Activated CD8-positive, alpha-beta memory T cell treated with anti-CD3 and anti-CD28 coated beads, Interleukin-2, amount 50 U/mL, for 4 hours (primary cell): ENCODE measurements at regions not wholly inside any gene's neighbourhood (a gene's known extent, or its start where the extent isn't known, plus 50 kb on each side); places are given as distances from the start of the nearest gene placed in this dataset.
"Not testable (repeated sequence)": the region's sequence is repeated elsewhere in the genome, so short reads cannot be mapped to it uniquely, and the experiment has no call there.

Experiments
- DNase-seq: peaks from one replicate; pipeline ENCODE4 v3.0.0-alpha.2; 2020

DNA sequence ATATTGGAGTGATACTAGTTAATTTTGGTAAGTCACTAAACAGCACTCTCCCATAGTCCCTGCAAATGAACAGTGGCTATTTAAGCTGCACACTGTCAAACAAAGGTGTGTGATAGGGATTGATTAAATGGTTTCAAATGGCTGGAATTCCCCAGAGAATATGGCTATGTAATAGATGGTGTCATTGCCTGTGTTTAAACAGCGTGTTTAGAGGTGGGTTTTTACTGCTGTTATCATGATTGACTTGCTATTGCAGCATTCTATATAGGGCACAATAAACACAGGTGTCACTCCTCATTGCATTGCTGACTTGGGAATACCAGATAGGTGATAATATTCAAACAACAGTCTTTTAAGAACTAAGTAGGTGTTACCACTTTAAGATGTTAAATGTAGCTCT, 171.7 kb upstream of the MAN1A1 start:
- no peak for DNase-seq

DNA sequence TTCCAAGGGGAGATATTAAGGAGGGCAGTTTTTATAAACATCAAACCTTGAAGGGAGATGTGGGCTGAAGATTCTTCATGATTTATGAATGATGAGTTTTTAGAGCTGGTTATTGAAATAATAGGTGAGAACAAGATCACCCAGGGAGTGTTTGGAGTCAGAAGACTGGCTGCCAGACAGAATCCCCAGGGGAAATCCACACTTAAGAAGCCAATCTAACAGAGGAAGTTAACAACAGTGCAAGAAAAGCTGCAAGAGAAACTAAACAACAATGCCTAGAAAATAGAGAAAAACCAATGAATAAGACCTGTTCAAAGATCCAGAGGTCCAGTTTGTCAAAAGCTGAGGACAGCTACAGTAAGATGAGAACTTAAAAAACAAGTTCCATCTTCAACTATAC, 167.9 kb upstream of the MAN1A1 start:
- DNase-seq, result no peak

DNA sequence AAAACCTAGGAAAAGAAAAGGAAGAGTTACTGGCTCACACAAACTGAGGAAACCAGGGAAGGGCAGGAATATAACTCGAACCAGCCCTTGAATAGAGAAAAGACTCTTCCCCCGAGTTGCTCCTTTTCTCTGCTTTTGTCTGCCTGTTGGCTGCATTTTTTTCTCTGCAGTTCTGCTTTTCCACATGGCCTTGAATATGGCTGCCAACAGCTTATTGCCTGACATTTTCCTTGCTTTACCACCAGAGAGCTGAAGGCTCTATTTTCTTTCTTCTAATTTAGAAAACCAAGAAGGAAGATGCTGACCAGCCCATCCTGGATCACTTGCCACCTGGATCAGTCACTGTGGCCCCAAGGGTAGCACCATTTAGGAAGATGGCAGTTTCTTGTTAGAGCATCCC, 164.8 kb upstream of the MAN1A1 start:
- DNase-seq, result no peak

DNA sequence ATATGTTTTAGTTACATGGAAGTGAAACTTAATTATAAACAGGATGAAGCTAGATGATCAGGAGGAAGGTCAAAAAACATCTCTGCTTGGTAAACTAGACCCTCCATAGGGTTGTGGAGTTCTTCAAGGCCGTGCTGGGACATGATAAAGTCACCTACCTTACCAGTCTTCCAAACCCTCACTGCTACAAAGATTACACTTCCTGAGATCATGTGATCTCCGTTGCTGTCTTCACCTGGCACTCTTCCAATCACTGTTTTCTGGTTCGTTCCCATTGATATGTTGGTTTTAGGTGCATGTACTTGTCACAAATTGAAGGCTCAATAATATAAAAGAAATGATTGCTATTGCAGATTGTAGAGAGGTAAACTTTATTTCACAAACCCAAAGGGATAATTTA, 161.5 kb upstream of the MAN1A1 start:
- no peak for DNase-seq

DNA sequence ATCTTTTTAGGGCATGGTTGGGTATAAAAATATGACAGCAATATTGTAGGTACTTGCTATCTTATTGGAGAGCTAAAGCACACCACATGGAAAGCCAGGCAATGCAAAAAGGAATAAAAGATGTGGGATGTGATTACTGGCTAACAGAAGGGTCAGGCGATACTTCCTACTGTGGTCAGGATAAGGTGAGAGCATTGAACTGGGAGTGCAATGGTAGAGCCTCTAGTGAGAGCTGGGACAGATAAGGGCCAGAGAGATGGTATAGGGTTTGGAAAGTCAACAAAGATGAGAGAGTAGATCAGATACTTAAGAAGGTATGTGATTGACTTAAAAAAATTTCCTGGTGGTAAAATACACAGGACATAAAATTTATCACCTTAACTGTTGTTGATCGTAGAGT, 160.7 kb upstream of the MAN1A1 start:
- no peak for DNase-seq

DNA sequence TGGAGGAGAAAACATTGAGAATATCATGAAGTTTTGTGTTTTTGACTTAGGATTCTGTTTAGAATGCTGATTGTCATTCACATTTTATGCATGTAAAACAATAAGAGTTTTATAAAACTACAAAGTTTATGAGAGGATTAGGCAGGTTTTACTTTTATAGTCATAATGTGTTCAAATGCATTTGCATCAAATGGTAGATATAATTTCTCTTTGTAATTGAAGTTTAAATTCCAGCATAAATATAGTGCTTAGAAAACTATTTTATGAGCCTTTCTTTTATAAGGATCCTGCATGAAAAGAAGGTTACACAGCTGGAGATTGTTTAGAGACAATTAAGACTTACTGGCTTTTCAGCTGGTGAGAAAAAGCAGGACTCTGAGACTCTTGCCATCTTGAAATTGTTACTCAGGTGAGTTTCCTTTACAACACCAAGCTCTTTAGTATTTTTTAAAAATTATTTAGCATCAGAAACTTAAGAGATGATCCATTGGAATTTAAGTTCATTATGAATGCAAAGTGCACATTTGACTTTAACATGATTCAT, 157.1 kb upstream of the MAN1A1 start:
- no peak for DNase-seq

DNA sequence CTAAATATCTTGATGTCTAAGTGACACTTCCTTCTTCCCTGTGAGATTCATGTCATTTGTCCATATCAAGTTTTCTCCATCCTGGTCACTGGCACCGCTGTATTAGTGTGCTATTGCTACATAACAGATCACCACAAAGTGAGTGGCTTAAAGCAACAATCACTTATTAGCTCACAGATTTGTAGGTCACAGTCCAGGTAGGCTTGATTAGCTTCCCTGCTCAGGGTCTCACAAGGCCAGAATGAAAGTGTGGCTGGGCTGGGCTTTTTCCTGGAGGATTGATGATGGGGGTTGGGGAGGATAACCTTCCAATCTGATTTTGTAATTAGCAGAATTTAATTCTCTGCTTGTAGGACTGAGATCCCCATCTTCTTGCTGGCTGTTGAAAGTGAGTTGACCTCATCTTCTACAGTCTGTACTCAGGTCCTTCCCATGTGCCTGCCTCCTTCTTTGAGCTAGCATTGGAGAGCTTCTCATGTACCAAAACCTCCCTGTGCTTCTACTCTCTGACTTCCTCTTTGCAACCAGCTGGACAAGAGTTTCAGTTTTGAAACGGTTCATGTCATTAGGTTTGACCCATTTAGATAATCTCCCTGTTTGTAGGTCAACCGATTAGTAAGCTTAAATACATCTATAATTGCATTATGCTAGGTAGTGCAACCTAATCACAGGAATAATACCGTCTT, 152.4 kb upstream of the MAN1A1 start:
- DNase-seq, result no peak

DNA sequence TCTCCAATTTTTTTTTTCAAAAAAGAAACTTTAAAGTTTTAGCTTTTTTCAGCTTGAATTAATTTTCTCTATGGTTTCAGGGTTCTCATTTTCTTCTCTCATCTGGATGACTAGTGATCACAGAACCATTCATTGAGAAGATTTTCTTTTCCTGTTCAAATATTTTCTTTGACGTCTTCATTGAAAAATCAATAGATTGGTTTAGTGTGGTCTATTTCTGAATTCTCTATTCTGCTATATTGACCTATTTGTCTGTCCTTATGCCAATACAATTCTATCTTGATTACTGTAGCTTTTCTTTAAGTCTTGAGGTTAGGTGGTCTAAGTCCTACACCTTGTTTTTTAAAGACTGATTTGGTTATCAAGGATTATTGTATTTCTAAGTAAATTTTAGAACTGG, 150.2 kb upstream of the MAN1A1 start:
- DNase-seq, result no peak

DNA sequence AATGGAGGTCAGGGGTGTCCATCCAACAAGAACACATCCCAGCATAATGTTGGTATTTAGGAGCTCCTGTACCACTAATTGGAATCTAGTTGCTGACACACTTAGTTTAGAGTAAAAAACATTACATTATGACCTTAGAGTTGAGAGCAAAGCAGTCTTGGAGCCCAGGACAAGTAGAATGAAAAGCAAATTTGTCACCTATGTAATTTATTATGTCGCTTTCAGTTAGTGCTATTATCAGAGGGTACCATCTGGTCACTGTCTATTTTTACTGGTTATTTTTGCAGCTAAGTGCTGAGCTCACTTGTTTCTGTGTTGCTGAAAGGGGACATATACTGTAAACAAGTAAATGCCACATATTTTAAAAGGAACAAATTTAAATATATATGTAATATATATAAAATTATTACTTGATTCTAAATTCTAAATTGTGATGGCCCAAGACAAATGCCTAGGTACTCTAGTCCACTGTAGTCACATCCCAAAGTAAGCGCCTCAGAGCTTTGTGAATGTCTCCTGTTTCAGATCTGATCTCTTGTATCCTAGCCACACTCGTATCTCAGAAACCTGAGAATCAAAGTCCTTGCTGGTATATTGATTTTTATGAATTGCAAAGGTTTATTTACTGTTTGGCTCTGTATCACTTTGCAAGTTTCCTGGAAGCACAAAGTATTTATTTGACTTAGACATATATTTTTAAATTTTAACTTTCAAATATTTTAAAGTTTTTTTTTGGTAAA, 148.6 kb upstream of the MAN1A1 start:
- no peak for DNase-seq

DNA sequence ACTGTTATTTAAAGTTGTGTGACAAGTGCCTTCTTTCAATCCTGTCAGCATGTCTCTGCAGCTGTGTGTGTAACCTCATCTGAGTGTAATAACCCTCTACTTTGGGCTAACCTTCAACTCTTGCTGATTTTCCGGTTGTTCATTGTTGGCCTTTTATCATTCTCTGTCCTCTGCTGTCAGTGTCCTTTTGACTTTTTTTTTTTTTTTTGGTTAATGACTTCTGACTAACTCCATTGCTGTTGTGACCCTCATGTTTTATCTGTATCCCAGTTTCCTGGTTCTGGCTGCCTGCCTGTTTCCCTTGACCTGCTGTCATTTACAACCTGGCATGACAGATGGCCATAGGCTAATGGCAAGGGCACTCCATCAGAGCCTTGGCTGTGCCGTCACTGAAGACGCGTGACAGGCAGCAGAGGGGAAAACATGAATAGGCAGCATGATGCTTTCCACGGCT, 145.7 kb upstream of the MAN1A1 start:
- no peak for DNase-seq

DNA sequence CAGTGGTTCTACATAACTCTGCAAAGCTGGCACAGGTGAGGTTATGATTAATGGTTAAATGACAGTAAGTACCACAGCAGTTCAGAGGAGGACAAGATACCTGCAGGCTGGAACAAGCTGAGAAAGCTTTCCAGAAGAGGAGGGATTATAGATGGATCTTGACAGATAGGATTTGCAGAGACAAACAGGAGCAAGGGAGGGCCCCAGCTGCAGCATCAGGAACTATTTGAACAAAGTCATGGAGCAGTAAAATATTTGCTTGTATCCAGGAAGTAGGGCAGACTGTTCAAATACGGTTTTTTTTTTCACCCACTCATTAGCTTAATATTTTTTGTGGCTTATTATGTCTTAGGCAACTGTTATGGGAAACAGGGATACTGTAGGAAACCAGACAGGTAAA, 144.4 kb upstream of the MAN1A1 start:
- no peak for DNase-seq

DNA sequence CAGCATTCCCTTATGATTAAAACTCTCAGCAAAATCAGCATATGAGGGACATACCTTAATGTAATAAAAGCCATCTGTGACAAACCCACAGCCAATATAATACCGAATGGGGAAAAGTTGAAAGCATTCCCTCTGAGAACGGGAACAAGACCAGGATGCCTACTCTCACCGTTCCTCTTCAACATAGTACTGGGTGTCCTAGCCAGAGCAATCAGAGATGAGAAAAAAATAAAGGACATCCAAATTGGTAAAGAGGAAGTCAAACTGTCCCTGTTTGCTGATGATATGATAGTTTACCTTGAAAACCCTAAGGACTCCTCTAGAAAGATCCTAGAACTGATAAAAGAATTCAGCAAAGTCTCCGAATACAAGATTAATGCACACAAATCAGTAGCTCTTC, 141.6 kb upstream of the MAN1A1 start:
- not testable (repeated sequence) for DNase-seq

DNA sequence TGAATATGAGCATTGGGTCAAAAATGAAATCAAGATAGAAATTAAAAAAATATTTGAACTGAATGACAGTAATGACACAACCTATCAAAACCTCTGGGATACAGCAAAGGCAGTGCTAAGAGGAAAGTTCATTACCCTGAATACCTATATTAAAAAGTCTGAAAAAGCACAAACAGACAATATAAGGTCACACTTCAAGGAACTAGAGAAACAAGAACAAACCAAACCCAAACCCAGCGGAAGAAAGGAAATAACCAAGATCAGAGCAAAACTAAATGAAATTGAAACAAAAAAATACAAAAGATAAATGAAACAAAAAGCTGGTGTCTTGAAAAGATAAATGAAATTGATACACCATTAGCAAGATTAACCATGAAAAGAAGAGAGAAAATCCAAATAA, 140.5 kb upstream of the MAN1A1 start:
- DNase-seq, result not testable (repeated sequence)

DNA sequence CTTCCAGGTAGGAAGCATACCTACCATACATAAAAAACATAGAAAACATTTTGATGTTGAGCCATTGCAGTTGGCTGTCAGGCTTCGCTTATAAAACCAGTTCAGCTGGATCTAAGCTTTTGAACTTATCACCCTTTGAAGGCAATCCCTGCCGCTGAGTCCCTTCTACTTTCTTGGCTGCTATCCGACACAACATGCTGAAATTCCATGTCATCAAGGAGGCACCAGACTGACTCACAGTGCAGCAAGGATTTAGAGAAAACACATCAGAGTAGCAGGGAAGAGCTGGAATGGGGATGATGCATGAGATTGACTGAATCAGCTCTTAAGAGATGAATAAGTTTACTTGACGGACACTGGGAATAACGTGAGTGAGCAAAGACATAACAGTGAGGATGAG, 135.0 kb upstream of the MAN1A1 start:
- DNase-seq, result no peak

DNA sequence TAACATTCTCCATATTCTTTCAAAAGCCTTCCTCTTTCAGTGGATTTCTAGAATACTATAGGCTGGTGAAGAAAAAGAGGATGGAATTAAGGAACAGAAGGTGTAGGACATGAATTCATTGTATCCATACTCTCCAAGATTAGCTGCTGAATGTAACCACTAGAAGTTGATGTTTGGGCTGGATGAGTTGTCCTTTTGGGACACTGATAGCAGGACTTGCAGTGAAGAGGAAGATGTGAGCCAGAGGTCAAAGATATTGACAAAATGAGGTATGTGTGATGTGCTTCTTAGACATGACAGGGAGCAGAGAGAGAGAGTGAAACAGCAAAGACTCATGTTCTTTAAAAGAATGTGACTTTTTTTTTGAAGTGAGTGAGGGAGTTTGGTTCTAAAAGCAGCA, 134.3 kb upstream of the MAN1A1 start:
- DNase-seq, result no peak

DNA sequence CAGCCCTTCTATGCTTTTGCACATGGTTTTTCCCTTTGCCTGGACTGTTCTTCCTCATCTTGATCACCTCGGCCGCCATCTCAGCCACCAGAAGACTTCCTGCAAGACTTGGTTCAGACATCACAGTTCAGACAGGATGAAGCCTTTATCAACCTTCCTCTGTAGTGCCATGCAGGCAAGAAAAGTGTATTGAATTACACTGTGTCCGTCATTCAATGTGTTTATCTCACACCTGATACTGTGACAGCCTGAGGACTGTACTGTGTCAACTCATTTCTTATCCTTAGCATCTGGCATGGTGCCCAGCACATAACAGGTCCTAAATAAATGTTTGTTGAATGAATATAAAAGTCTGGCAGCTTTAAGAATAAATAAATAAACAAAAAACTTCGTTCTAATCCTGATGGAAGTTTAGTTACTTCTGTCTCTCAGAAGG, 133.3 kb upstream of the MAN1A1 start:
- DNase-seq, result no peak

DNA sequence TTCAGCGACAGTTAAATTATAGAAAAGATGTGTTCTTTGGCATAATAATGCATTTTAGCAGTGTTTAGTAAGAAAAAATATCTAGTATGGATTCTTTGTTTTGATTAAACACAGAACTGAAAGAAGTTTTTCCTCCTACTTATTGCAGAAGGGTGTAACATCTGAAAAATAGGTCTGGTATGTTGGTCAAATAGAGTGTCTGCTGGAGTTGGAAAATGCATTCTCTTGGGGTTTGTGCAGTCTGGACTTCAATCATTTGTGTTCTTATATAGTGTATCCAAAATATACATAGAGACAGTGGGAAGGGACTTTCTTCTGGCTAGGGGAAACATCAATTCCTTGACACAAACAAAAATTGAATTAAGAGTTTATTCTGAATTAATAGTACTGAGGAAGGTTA, 132.4 kb upstream of the MAN1A1 start:
- no peak for DNase-seq

DNA sequence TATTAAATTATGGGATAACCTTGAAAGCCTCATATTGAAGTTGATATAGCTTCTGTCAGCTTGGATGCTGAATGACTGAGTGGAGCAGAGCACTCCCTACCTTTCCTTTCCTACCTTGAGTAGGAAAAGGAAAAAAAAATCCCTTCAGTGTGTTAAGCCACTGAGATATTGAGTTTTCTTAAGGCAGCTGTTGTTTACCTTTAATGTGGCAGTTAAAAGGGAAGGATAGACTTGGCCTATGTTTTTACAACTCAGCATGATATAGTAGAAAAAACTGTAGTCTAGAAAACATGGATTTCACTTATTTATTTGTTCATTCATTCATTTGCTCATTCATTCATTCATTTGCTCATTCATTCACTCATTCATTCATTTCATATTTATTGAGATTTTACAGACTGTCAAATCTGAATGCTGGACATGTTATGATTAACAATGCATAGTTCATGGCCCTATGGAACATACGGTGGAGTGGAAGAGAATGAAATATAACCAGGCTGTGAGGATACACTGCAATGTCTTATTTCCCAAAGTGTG, 131.5 kb upstream of the MAN1A1 start:
- DNase-seq, result no peak

DNA sequence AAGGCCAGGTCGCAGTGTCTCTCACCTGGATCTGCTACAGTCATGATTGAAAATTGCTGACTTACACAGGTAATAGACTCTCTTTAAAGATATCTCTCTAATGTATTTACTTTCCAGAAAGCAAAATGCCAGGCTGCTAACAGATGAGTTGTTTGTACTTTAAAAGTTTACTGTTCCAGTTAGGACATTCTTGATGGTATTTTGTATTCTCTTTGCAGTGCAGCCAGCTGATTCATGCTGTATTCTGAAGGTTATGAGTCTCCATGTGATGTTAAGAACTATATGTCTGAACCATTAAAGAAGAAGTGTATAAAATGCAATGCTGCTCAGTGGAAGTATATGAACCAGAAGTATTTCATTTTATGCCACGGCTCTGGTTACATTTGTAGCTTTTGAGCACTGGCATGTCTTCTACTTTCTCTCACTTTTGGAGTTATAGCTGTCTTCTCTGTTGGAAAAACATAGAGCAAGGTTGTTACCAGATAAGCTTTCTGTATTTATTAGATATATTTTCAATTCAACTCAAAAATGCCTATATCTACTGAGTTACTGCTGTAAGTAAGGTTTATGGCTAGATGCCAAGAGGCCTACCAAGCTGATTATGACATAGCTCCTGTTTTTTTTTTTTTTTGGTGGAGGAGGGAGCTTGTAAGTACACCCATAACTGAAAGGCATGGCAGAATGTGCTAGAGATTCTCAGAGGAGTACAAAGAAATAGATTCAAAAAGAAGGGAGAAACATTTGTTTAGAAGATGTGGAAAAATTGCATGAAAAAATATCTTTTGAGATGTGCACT, 130.5 kb upstream of the MAN1A1 start:
- DNase-seq, result no peak

DNA sequence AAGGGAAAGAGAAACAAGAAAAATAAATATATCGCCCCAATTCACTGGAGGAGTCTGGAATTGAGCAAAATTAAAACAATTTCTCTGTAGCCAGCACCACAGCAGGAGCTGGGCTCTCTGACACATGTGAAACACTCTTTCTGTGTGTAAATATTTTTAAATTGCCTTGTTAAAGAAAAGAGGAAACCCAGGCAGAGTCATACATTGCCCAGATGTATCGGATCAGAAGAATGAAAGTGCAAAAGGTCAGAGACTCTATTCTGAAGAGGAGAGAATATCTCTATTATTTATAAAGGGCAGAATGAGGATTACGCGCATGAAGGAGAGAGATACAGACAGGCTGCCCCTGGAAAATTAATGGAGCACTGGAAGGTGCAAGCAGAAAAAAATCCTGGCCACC, 127.0 kb upstream of the MAN1A1 start:
- no peak for DNase-seq

DNA sequence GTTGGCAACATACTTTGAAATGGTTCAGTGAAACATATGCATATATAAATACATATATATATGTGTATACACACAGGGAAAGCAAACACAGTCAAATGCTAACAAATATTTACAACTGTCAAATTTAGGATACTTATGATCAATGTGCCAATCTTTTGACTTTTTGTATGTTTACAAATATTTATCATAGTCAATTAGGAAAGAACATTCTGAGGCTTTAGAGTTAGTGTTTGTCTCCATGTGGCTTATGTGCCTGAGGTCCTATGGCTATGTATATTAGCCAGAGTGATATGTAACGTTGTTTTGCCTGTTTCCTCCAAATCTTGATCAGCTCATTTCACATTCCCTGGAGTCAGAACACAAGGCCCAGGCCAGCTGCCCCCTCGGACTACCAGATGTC, 126.5 kb upstream of the MAN1A1 start:
- DNase-seq, result no peak

DNA sequence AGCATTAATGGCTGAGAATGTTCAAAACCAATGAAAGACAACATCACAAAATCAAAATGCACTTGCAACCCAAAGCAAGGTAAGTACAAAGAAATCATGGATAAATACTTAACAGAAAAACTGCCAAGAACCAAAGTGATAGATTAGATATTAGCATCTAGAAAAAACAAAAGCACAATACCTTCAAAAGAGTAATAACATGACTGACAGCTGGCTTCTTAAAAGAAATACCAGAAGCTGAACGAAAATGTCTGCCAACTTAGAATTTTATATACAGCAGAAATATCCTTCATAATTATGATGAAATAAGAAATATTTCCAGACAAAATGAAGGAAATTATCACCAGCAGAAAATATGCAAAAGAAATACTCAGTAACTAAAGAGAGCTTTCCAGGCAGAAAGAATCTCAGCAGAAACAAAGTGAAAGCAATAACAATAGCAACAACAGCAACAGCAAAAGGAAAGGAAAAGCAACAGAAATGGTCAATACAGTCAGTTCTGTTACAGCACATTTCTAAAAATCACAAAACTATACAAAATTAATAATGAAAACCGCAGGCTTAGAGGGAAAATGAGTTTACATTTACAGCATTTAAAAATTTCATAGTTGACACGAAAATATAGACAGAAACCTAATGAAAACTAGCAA, 121.5 kb upstream of the MAN1A1 start:
- DNase-seq, result no peak
